ENCODE measurements at regions not wholly inside any gene's neighbourhood (a gene's known extent, or its start where the extent isn't known, plus 50 kb on each side); places are given as distances from the start of the nearest gene placed in this dataset.
A peak's percentile ranks its signal among the peaks of the same experiment; 100 is the strongest.

- Histone ChIP-seq H3K27ac (ENCODE audit: insufficient read depth, low read depth, low read length) (no peak overlapping the region), H3K9me1 (replicated peaks; ENCODE audit: control insufficient read depth, extremely low read depth, insufficient read depth, low read length) (no peaks in the 10 kb centered on the region), H3K79me2 (ENCODE audit: control insufficient read depth, insufficient read depth, low read length) (no peaks in the 10 kb centered on the region), H3K9ac (replicated peaks; ENCODE audit: extremely low read depth, insufficient read depth, low read length) (no peak overlapping the region), H2AFZ (ENCODE audit: low read depth, low read length) (no peak overlapping the region), H3K36me3 (ENCODE audit: control insufficient read depth in 2 of 2, extremely low read depth in 1 of 2, insufficient read depth in 2 of 2, low read length in 2 of 2) (no peaks in the 10 kb centered on the region), H4K20me1 (replicated peaks; ENCODE audit: control insufficient read depth, extremely low read depth, insufficient read depth, low read length) (no peaks in the 10 kb centered on the region), H3K4me1 (ENCODE audit: control insufficient read depth, extremely low read depth, insufficient read depth, low read length) (no peaks in the 10 kb centered on the region), H3K27me3 (ENCODE audit: control insufficient read depth in 2 of 2, insufficient read depth in 2 of 2, low read length in 2 of 2) (peaks cover 0 to 3% of the 10 kb centered on the region in 2 experiments), H3K4me2 (ENCODE audit: insufficient read depth, low read length) (no peak overlapping the region), H3K4me3 (replicated peaks in 1 of 3; ENCODE audit: insufficient read depth in 1 of 3, low read depth in 1 of 3, low read length in 3 of 3) (no peak overlapping the region), H3K9me3 (replicated peaks; ENCODE audit: control insufficient read depth, insufficient read depth, low read length) (no peaks in the 10 kb centered on the region)
- DNase-seq (ENCODE audit: low read depth, low spot score) (no peak), FAIRE-seq (peak; percentile 4)
- intact Hi-C loops (cut with micrococcal nuclease) (no loop called here), dilution Hi-C loops (cut with MboI; ENCODE audit: extremely low pct_ligation_motif_present, low sequenced_read_pairs) (no loop called here)
- CTCF ChIA-PET: no interaction called here
- TF ChIP-seq CTCF (IDR thresholded peaks at IDR 0.05; ENCODE audit: extremely low read depth in 1 of 2, insufficient read depth in 1 of 2, low read depth in 1 of 2, low read length in 2 of 2) (no peak), FOS (IDR thresholded peaks at IDR 0.05; ENCODE audit: borderline replicate concordance, insufficient read depth, low read length) (no peak), MAX (IDR thresholded peaks at IDR 0.05; ENCODE audit: insufficient read depth, insufficient read length) (no peak), JUN (IDR thresholded peaks at IDR 0.05; ENCODE audit: borderline replicate concordance, insufficient read depth, insufficient read length, low read depth) (no peak), MYC (IDR thresholded peaks at IDR 0.05; ENCODE audit: low read depth, low read length) (no peak), POLR2AphosphoS5 (IDR thresholded peaks at IDR 0.05; ENCODE audit: insufficient read depth, low read depth, low read length) (no peak), POLR2A (IDR thresholded peaks at IDR 0.05; ENCODE audit: low read depth, low read length) (no peak), EZH2 (IDR thresholded peaks at IDR 0.05; ENCODE audit: borderline replicate concordance, low read depth, low read length, severe bottlenecking) (no peak), GATA2 (IDR thresholded peaks at IDR 0.05; ENCODE audit: insufficient read depth, insufficient read length, low read depth, low read length) (no peak)
- no TSS peak for BruUV-seq (replicated peaks)
- POLR2A ChIA-PET: no interaction called here
Measured at GRCh38 chr5:90284375-90284774, 125.2 kb downstream of the CETN3 start.

Measured in endothelial cell of umbilical vein (primary cell).